KMS-11 (cell line): ENCODE measurements at regions not wholly inside any gene's neighbourhood (a gene's known extent, or its start where the extent isn't known, plus 50 kb on each side); places are given as distances from the start of the nearest gene placed in this dataset.

Source experiments
- H2AFZ ChIP-seq: fragments of 200-600 bp; sonication (generic); 2 replicates; pipeline ENCODE4 v1.6.1; 2016; ENCODE audit warnings: antibody characterized with exemption, mixed run types, low read depth
- H3K27ac ChIP-seq: fragments of 200-600 bp; sonication (generic); 2 replicates; pipeline ENCODE4 v1.6.1; 2016; ENCODE audit warnings: mild to moderate bottlenecking, mixed run types
- H3K27me3 ChIP-seq: fragments of 200-600 bp; sonication (generic); 2 replicates; pipeline ENCODE4 v1.6.1; 2017; ENCODE audit warnings: mild to moderate bottlenecking, low read depth, mixed run types, moderate library complexity; ENCODE audit not compliant: insufficient read depth
- H3K36me3 ChIP-seq: fragments of 200-600 bp; sonication (generic); 2 replicates; pipeline ENCODE4 v1.6.1; 2017; ENCODE audit warnings: mild to moderate bottlenecking, mixed run types; ENCODE audit not compliant: insufficient read depth
- H3K4me1 ChIP-seq: fragments of 200-600 bp; sonication (generic); 2 replicates; pipeline ENCODE4 v1.6.1; 2016; ENCODE audit warnings: mild to moderate bottlenecking, low read depth, mixed run types; ENCODE audit not compliant: poor library complexity, severe bottlenecking
- H3K4me2 ChIP-seq: fragments of 200-600 bp; sonication (generic); 2 replicates; pipeline ENCODE4 v1.7.0; 2016; ENCODE audit warnings: mild to moderate bottlenecking, mixed run types
- H3K4me3 ChIP-seq: fragments of 200-600 bp; sonication (generic); IDR thresholded peaks from 2 replicates; pipeline ENCODE4 v1.6.1; 2017; ENCODE audit warnings: low read depth, low read length, mixed read lengths; ENCODE audit not compliant: insufficient read depth
- H3K79me2 ChIP-seq: fragments of 200-600 bp; sonication (generic); 2 replicates; pipeline ENCODE4 v1.6.1; 2016; ENCODE audit warnings: low read depth, mixed run types; ENCODE audit not compliant: insufficient read depth
- H3K9ac ChIP-seq: fragments of 200-600 bp; sonication (generic); 2 replicates; pipeline ENCODE4 v1.6.1; 2016; ENCODE audit warnings: mild to moderate bottlenecking, mixed run types
- H4K20me1 ChIP-seq: fragments of 200-600 bp; sonication (generic); 2 replicates; pipeline ENCODE4 v1.6.1; 2016; ENCODE audit warnings: mild to moderate bottlenecking, mixed run types; ENCODE audit not compliant: insufficient read depth
- TF ChIP-seq, protein P1 (sequence below): fragments of 200-600 bp; sonication (generic); conservative IDR thresholded peaks from 2 replicates; pipeline ENCODE4 v1.6.1; 2017; ENCODE audit warnings: low read depth, mild to moderate bottlenecking, antibody characterized with exemption, low read length, moderate library complexity, mixed read lengths

GRCh38 chr14:21924479-21924878 is 250.9 kb upstream of the OR4E1 start:
- H3K36me3 ChIP-seq, result no peaks in the 10 kb centered on the region
- no peaks in the 10 kb centered on the region for H3K27me3 ChIP-seq
- no peaks in the 10 kb centered on the region for H3K79me2 ChIP-seq
- no peaks in the 10 kb centered on the region for H4K20me1 ChIP-seq
- TF ChIP-seq, protein P1, sequence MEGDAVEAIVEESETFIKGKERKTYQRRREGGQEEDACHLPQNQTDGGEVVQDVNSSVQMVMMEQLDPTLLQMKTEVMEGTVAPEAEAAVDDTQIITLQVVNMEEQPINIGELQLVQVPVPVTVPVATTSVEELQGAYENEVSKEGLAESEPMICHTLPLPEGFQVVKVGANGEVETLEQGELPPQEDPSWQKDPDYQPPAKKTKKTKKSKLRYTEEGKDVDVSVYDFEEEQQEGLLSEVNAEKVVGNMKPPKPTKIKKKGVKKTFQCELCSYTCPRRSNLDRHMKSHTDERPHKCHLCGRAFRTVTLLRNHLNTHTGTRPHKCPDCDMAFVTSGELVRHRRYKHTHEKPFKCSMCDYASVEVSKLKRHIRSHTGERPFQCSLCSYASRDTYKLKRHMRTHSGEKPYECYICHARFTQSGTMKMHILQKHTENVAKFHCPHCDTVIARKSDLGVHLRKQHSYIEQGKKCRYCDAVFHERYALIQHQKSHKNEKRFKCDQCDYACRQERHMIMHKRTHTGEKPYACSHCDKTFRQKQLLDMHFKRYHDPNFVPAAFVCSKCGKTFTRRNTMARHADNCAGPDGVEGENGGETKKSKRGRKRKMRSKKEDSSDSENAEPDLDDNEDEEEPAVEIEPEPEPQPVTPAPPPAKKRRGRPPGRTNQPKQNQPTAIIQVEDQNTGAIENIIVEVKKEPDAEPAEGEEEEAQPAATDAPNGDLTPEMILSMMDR, result no peak
- H3K9ac ChIP-seq, result no peak overlapping the region
- no peak overlapping the region for H3K4me2 ChIP-seq
- no peaks in the 10 kb centered on the region for H3K4me1 ChIP-seq
- H2AFZ ChIP-seq, result no peak overlapping the region
- H3K4me3 ChIP-seq, result no peak overlapping the region
- no peak overlapping the region for H3K27ac ChIP-seq

DNA sequence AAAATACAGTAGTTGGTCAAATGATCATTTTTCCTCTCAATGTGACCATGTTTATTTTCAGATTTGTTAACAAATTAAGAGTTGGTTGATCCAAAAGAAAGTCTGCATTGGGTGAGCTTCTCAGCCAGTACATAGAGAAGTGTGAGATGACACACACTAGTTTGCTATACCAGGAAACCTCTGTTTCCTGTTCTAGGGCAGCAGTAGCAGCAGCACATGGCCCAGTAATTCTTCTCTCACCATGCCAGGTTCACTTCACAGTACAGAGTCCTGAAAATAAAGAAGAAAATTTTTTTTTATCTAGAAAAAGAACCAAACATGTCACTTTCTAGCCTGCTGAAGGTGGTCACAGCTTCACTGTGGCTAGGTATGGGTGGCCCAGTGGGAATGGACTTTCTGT is 250.2 kb upstream of the OR4E1 start:
- no peak overlapping the region for H3K4me3 ChIP-seq

DNA sequence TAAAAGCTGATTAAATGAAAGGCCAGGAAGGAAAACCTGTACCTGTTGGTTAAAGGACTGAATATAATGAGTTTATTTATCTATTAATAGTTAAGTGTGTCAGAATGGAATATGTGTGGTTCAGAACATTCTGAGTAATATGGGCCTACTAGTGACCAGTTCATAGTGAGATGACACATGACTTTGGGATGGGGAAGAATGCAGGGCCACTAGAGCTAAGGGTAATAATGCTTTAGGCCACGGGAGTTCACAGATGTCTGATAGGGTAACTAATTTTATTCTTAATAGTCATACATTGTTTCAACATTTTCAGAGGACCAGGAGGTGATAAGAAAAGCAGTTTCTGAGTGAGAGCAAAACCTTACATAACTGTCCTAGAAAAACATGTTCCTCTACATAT is 247.8 kb upstream of the OR4E1 start:
- Histone ChIP-seq H3K36me3 (no peaks in the 10 kb centered on the region), H3K27ac (no peak overlapping the region), H3K27me3 (no peaks in the 10 kb centered on the region), H3K4me3 (no peak overlapping the region), H4K20me1 (no peaks in the 10 kb centered on the region), H3K4me2 (no peak overlapping the region), H2AFZ (no peak overlapping the region), H3K4me1 (no peaks in the 10 kb centered on the region), H3K9ac (no peak overlapping the region), H3K79me2 (no peaks in the 10 kb centered on the region)
- TF ChIP-seq, protein P1, result no peak

More for the DNA sequence above, 250.2 kb upstream of the OR4E1 start:
- no peak overlapping the region for H3K27ac ChIP-seq
- H3K9ac ChIP-seq, result no peak overlapping the region
- TF ChIP-seq, protein P1, result no peak
- H3K4me2 ChIP-seq, result no peak overlapping the region
- H2AFZ ChIP-seq, result no peak overlapping the region
- no peaks in the 10 kb centered on the region for H3K27me3 ChIP-seq
- H4K20me1 ChIP-seq, result no peaks in the 10 kb centered on the region
- no peaks in the 10 kb centered on the region for H3K79me2 ChIP-seq
- no peaks in the 10 kb centered on the region for H3K36me3 ChIP-seq
- H3K4me1 ChIP-seq, result no peaks in the 10 kb centered on the region

GRCh38 chr14:21917699-21918436 is 244.2 kb upstream of the OR4E1 start:
- H4K20me1 ChIP-seq, result no peaks in the 10 kb centered on the region
- no peaks in the 10 kb centered on the region for H3K4me1 ChIP-seq
- no peak overlapping the region for H3K4me3 ChIP-seq
- no peaks in the 10 kb centered on the region for H3K27me3 ChIP-seq
- H3K9ac ChIP-seq, result no peak overlapping the region
- no peak overlapping the region for H3K27ac ChIP-seq
- TF ChIP-seq, protein P1, result peak; percentile 50
- peak overlapping the region; percentile 26; the same call in 1 of the 2 replicates for H3K4me2 ChIP-seq
- H3K36me3 ChIP-seq, result no peaks in the 10 kb centered on the region
- H2AFZ ChIP-seq, result peak overlapping the region; percentile 12; the same call in 1 of the 2 replicates
- no peaks in the 10 kb centered on the region for H3K79me2 ChIP-seq
